ENCODE measurements at regions not wholly inside any gene's neighbourhood (a gene's known extent, or its start where the extent isn't known, plus 50 kb on each side); places are given as distances from the start of the nearest gene placed in this dataset.

- TF ChIP-seq KDM1A (IDR thresholded peaks at IDR 0.05; ENCODE audit: borderline replicate concordance) (no peak), TARDBP (IDR thresholded peaks at IDR 0.05; ENCODE audit: borderline replicate concordance) (no peak), ZNF24 (IDR thresholded peaks at IDR 0.05) (no peak), SPI1 (IDR thresholded peaks at IDR 0.05; ENCODE audit: borderline replicate concordance, insufficient read depth, low read depth, low read length) (no peak), MYC (IDR thresholded peaks at IDR 0.05; ENCODE audit: insufficient read depth, insufficient read length, insufficient replicate concordance, low read length, severe bottlenecking) (no peak), RFX5 (IDR thresholded peaks at IDR 0.05; ENCODE audit: low read depth, low read length) (no peak), HDAC6 (IDR thresholded peaks at IDR 0.05; ENCODE audit: unreplicated experiment) (no peak)
- TF ChIP-seq, protein P1, sequence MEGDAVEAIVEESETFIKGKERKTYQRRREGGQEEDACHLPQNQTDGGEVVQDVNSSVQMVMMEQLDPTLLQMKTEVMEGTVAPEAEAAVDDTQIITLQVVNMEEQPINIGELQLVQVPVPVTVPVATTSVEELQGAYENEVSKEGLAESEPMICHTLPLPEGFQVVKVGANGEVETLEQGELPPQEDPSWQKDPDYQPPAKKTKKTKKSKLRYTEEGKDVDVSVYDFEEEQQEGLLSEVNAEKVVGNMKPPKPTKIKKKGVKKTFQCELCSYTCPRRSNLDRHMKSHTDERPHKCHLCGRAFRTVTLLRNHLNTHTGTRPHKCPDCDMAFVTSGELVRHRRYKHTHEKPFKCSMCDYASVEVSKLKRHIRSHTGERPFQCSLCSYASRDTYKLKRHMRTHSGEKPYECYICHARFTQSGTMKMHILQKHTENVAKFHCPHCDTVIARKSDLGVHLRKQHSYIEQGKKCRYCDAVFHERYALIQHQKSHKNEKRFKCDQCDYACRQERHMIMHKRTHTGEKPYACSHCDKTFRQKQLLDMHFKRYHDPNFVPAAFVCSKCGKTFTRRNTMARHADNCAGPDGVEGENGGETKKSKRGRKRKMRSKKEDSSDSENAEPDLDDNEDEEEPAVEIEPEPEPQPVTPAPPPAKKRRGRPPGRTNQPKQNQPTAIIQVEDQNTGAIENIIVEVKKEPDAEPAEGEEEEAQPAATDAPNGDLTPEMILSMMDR (IDR thresholded peaks at IDR 0.05 in 2 of 3, conservative IDR thresholded peaks at IDR 0.05 in 1 of 3; ENCODE audit: control insufficient read depth in 2 of 3, extremely low read depth in 1 of 3, insufficient read depth in 1 of 3, low read depth in 3 of 3, low read length in 3 of 3), result no peak
- TF ChIP-seq, protein P2, sequence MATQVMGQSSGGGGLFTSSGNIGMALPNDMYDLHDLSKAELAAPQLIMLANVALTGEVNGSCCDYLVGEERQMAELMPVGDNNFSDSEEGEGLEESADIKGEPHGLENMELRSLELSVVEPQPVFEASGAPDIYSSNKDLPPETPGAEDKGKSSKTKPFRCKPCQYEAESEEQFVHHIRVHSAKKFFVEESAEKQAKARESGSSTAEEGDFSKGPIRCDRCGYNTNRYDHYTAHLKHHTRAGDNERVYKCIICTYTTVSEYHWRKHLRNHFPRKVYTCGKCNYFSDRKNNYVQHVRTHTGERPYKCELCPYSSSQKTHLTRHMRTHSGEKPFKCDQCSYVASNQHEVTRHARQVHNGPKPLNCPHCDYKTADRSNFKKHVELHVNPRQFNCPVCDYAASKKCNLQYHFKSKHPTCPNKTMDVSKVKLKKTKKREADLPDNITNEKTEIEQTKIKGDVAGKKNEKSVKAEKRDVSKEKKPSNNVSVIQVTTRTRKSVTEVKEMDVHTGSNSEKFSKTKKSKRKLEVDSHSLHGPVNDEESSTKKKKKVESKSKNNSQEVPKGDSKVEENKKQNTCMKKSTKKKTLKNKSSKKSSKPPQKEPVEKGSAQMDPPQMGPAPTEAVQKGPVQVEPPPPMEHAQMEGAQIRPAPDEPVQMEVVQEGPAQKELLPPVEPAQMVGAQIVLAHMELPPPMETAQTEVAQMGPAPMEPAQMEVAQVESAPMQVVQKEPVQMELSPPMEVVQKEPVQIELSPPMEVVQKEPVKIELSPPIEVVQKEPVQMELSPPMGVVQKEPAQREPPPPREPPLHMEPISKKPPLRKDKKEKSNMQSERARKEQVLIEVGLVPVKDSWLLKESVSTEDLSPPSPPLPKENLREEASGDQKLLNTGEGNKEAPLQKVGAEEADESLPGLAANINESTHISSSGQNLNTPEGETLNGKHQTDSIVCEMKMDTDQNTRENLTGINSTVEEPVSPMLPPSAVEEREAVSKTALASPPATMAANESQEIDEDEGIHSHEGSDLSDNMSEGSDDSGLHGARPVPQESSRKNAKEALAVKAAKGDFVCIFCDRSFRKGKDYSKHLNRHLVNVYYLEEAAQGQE (IDR thresholded peaks at IDR 0.05; ENCODE audit: low read depth, low read length), result no peak
These were observed 760.8 kb upstream of the SEMA6D start for GRCh38 chr15:46956456-46956855.

All from GM12878 (cell line).